22Rv1 (cell line): ENCODE measurements at regions not wholly inside any gene's neighbourhood (a gene's known extent, or its start where the extent isn't known, plus 50 kb on each side); places are given as distances from the start of the nearest gene placed in this dataset.
"Not testable (repeated sequence)": the region's sequence is repeated elsewhere in the genome, so short reads cannot be mapped to it uniquely, and the experiment has no call there.

Experiments used
- H3K27ac ChIP-seq: fragments of 450-650 bp; 2 replicates; pipeline ENCODE4 v1.5.1; 2017
- CTCF ChIP-seq: fragments of 450-650 bp; IDR thresholded peaks from 2 replicates; pipeline ENCODE4 v1.5.1; 2017; ENCODE audit warnings: mild to moderate bottlenecking
- ZFX ChIP-seq: fragments of 450-650 bp; IDR thresholded peaks from 2 replicates; pipeline ENCODE4 v1.6.1; 2017; ENCODE audit warnings: antibody characterized with exemption, borderline replicate concordance

GRCh38 chr9:74094766-74095165 lies 402.4 kb upstream of the RORB start:
- TF ChIP-seq CTCF = no peak
- TF ChIP-seq ZFX = no peak
- H3K27ac ChIP-seq = no peak overlapping the region

GRCh38 chr9:74095925-74096324 lies 401.2 kb upstream of the RORB start:
- TF ChIP-seq ZFX (no peak), CTCF (no peak)
- H3K27ac ChIP-seq = no peak overlapping the region

- TF ChIP-seq ZFX = no peak
- no peak for TF ChIP-seq CTCF
- no peak overlapping the region for H3K27ac ChIP-seq
Measured at GRCh38 chr9:74096420-74096819, 400.7 kb upstream of the RORB start.

GRCh38 chr9:74100042-74100441 lies 397.1 kb upstream of the RORB start:
- H3K27ac ChIP-seq = no peak overlapping the region
- no peak for TF ChIP-seq ZFX

- not testable (repeated sequence) for H3K27ac ChIP-seq
Measured at GRCh38 chr9:74102148-74102547, 395.0 kb upstream of the RORB start.

GRCh38 chr9:74102702-74103101 lies 394.4 kb upstream of the RORB start:
- no peak for TF ChIP-seq ZFX
- no peak for TF ChIP-seq CTCF
- no peak overlapping the region for H3K27ac ChIP-seq

GRCh38 chr9:74107692-74108091 lies 389.4 kb upstream of the RORB start:
- no peak overlapping the region for H3K27ac ChIP-seq
- no peak for TF ChIP-seq ZFX
- no peak for TF ChIP-seq CTCF

- TF ChIP-seq ZFX (no peak), CTCF (no peak)
Measured at GRCh38 chr9:74115976-74116375, 381.2 kb upstream of the RORB start.

More at GRCh38 chr9:74115976-74116375, 381.2 kb upstream of the RORB start:
- no peak overlapping the region for H3K27ac ChIP-seq
